GM19463 (cell line): ENCODE measurements at regions not wholly inside any gene's neighbourhood (a gene's known extent, or its start where the extent isn't known, plus 50 kb on each side); places are given as distances from the start of the nearest gene placed in this dataset.

Experiments
- ATAC-seq: cut with Tn5 transposase; IDR thresholded peaks from one replicate; pipeline ENCODE4 v1.9.1; 2021; ENCODE audit warnings: mild to moderate bottlenecking, moderate library complexity; ENCODE audit not compliant: unreplicated experiment

DNA sequence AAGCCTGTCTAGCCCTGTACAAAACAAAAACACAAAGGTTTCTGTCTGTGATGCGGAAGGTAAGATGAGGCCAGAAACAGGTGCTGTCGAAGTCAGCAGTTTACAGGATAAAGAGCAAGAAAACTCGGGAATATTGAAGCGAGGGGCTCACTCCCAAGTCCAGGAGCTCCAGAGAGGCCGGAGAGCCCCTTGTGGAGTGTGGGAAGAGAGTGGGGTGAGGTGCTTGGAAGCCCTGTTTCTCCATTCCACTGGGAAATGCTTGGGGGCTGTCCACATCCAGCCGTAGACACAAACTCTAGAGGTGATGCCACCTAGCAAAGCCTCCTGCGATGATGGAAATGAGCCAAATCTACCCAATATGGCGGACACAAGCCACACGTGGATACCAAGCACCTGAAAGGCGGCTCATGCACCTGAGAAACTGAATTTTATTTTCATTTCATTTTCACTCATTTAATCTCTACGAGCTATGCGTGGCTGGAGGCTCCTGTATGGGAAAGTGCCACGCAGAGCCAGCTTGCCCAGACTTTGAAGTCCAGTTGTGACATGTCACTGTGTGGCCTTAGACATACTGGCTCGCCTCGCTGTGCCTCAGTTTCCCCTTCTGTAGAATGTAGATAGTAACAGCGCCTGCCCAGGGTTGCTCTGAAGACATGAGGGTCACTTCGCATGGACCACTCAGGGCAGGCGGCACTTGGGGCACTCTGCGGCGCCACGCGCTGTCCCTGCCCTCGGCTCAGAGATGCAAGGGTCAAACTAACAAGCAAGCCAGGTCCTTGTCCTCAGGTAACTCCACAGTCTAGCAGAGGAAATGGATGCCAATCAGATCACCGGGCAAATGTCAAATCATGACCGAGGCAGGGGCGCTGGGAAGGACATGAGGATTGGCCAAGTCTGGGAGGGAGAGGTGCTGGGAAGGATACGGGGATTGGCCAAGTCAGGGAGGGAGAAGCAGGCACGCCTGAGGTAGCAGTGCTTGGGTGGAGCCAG lies 684.7 kb downstream of the TBC1D22A start:
- no peak for ATAC-seq

DNA sequence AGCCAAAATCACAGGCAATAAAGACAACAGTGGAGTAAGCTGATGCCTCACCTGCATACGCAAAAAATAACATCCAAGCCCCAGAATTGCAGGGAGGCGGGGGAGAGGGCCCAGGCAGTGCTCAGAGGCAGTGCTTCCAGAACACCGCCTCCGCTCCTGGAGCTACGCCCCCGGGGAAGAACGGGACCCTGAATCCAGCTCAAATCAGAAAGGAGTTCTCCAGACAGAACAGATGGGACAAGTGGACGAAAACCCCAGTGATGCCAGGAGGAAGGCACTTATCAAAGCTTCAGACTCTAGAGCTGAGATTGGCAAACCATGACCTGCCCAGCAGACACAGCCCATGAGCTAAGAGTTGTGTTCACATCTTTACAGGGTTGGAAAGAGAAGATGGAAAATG lies 683.9 kb downstream of the TBC1D22A start:
- no peak for ATAC-seq

DNA sequence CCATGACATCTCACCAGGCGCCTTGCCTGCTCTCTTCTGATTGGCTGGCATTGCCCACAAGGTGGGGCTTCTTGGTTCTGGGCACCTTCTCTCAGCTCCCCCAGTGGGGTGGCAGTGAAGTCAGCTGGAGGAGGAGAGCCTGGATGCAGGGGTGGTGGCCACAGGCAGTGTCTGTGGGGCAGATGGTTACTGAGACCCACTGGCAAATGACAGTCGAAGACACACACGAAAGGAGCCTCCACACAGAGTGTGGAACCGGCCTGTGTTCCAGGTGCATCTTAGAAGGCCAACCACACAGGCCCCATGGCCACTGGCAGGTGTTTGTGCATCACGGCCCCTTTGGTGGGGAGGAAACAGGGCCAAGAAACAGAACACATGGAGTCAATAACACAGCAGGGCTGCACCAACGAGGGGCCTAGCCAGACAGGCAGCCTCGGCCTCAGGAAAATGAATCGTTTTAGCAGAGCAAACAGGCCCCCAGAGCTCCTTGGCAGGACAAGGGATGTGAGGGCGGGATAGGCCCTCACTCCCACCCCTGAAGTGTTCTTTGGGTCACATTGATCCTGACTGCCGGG lies 683.4 kb downstream of the TBC1D22A start:
- ATAC-seq = no peak

DNA sequence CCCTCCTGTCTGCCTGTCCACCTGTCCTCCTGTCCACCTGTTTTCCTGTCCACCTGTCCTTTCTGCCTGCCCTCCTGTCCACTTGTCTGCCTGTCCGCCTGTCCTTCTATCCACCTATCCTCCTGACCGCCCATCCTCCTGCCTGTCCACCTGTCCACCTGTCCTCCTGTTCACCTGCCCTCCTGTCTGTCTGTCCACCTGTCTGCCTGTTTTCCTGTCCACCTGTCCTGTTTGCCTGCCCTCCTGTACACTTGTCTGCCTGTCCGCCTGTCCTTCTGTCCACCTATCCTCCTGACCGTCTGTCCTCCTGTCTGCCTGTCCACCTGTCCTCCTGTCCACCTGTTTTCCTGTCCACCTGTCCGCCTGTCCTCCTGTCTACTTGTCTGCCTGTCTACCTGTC lies 682.8 kb downstream of the TBC1D22A start:
- ATAC-seq = no peak

DNA sequence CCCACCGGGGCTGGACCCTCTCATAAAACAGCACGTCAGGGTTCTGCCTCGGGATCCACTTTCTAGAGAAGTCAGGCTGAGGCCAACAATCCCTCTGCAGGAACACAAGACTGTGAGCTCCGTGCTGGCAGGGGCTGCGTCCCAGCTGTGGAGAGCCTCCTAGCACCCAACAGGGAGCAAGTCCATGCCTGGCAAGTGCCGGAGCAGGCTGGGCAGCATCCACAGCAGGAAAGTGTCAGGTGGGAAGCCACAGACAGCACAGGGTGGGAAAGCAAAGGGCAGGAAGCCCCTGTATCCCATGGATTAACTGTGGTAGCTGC lies 682.3 kb downstream of the TBC1D22A start:
- ATAC-seq = no peak

DNA sequence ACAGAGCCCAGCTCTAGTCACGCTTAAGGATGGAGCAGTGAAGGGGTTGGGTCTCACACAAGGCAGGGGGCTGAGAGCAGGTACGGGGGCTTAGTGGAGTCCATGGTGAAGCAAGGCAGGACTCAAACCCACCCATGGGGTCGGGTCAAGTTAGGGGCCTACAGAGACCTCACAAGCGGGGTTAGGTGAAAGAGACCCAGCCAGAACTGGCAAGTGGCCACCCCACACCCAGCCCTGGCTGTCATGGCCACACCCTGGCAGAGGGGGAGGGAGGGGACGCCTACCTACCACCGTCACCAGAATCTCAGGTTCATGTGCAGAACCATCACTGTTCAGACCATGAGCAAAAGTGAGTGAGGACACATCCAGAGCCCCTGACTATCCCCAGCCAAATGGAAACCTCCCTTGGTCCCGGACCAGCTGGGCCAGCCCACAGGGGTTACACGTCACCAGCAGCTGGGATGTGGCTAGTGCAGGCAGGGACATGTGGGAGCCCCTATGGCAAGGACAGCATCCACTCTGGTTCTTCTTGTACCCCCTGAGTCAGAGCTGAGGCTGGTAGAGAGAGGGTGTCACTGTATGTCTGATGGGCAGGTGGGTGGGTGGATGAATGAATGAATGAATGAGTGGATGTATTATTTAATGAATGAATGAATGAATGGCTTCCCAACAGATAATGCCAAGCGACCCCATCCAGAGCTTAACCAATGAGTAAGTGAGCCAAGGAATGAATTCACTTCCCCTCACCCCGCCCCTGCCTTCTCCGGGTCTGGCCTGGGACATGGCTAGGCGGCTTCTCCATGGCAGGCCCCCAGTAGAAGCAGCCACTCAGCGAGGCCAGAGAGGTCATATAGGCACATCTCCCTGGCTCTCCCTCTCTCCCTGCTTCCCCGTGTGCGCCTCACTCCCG lies 681.6 kb downstream of the TBC1D22A start:
- no peak for ATAC-seq

DNA sequence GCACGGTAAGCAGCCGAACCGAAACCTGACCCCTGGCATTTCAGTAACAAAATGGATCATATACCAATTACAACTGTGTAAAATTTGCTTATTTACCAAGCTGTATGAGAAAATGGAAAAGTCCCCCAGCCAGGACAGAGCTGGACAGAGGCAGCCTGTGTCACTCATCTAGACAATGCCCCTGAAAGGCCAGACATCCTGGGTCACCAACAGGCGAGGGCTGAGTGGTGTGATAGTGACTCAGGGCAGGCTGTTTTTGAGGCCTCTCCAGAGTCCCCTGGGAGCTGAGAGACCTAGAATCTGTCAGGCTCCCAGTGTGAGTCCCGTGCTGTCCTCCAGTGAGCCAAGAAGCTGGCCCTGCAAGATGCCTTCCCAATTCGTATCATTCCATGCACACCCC lies 680.4 kb downstream of the TBC1D22A start:
- ATAC-seq = no peak

DNA sequence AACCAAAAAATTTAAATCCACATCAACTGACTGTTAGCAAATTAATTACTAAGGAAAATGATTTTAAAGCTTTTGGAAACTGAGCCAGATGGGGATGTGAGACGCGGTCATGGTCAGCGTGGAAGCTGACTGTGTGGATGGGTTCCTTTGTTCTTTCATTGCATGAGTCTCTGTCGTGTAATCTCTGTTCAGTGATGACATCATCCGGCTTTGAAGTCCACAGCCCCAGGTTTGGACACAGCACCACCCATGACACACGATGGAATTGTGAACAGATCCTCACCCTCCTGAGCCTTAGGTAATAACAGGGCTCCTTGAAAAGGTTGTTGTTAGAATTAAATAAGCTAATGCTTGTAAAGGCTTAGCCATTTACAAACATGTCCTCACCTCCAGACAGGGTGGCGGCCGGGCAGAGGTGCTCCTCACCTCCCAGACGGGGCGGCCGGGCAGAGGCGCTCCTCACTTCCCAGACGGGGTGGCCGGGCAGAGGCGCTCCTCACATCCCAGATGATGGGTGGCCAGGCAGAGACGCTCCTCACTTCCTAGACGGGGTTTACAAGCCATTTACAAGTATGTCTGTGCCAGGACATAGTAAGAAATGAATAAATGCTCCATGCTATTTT lies 677.3 kb downstream of the TBC1D22A start:
- no peak for ATAC-seq

DNA sequence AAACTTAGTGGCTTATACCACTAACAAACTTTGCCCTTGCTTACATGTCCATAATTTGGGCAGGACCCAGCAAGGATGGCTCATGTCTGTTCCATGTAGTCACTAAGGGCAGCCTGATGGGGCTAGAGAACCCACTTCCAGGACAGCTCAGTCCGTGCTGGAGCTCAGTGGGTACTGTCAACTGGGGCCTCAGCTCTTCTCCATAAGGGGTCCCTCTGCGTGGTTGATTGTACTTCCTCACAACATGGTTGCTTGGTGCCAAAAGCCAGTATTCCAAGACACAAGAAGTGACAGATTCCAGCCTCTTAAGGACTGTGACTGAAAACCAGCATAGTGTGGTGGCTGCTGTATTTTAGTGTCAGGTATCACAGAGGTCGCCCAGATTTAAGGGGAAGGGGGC lies 675.2 kb downstream of the TBC1D22A start:
- no peak for ATAC-seq

DNA sequence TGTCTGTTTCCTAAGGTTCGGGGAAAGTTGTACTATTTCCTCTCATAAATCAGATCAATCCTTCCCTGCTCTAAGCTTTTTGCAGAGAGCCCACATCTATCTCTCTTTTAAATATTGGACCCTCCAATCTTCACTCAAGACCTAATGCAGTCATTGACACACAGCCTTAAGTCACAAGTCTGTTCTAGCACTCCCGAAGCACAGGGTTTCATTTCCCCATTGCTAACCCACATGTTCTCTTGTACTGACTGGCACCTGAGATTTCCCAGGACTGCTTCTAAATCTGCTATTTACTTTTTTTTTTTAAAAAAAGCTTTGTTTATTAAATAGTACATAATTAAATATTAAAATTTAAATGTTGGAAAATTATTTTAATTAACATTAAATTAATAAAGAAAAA lies 674.7 kb downstream of the TBC1D22A start:
- ATAC-seq = no peak

DNA sequence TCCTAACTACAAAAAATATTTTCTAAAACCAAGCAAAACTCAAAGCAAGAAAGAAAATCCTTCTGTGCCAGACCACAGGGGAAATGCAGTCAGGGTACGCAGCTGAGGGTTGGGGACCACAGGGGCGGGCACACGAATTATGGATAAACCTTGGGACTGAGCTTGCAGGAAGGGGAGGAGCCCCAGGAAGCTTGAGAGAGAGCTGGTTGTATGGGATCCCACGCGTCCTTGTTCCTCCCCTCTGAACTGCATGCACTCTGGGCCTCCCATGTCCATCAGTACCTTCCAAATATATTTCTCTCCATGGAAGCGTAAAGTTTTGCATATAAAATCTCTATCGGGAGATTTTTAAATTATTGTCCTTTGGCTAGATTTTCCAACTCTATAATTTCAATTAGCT lies 673.4 kb downstream of the TBC1D22A start:
- no peak for ATAC-seq

DNA sequence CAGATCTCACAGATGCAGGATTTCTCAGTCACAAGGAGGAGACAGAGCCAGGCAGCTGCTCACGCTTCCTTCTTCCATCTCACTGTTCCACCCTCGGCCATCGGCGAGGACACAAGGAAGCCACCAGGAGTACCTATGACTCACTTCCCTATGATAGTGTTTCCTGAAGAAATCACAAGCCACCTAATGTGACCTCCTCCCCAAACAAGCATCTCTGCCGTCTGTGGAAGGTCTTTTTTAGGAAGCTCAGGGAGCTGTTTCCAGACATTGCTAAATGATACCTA lies 672.7 kb downstream of the TBC1D22A start:
- no peak for ATAC-seq

DNA sequence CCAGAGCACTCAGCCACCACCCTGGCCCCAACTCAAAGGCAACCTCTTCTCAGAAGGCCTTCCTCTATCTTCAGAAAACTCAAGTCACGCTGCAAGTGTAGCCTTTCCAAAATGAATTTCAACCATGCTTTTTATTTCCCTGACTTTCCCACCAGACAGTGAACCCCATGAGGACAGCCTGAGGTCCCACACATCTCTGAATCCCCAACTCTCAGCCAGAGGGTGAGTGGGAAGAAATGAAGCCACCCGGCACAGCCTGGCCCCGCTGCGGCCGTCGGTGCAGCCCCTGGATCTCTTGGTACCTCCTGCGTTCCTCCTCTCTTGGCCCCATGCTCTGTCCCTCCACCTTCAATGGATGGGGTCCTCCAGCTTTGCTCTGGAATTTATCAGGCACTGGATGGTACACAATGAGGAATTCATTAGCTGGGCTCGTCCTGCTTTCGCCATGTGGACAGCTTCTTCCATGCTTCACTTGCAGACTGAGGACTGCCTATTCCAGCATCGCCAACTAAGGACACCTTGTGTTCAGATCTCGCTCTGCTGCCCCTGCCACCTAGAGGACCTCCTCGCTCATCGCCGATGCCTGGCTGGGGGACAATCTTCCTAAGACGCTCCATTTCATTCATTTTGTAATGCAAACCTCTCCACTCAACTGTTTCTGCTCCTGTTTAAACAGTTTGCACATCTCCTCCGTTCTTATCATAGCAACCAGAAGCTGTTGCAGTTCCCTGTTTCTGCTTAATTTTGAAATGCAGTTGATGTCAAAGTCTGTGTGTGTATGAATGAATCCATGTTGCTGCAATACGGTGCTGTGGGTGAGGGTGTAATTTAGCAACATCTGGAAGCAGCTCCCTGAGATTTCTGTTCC lies 672.1 kb downstream of the TBC1D22A start:
- ATAC-seq = no peak

DNA sequence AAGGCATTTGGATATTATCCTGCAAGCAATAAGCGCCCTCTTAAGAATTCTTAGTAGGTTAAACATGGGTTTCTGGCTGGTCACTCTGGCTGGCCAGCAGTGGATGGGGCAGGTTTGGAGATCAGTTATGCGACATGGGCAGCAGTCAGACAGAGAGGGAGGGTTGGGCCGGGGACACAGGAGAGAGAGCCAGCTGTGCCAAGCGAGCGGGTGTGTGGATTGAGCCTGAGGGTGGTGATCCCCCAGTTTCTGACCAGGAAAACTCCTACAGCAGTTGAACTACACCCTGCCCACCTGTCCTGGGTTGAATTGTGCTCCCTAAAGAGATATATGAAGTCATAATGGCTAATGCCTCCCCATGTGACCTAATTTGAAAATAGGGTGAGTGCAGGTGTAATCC lies 671.2 kb downstream of the TBC1D22A start:
- no peak for ATAC-seq

DNA sequence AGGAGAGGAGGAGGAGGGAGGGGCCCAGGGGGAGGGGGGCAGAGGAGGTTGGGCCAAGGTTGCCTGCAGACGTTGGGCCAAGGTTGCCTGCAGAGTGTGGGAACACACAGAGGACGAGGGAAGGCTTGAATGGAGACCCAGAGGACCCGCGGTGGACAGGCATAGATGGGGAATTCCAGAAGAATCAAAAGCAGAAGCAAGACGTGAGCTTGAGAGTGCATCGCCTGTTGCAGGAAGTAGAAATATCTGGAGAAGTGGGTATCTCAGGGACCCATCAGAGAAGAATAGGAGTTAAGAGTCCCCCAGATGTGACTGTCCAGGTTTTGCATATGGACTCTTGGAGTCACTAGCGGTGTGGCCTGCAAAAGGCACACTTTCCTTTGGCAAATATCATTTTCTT lies 670.2 kb downstream of the TBC1D22A start:
- no peak for ATAC-seq

DNA sequence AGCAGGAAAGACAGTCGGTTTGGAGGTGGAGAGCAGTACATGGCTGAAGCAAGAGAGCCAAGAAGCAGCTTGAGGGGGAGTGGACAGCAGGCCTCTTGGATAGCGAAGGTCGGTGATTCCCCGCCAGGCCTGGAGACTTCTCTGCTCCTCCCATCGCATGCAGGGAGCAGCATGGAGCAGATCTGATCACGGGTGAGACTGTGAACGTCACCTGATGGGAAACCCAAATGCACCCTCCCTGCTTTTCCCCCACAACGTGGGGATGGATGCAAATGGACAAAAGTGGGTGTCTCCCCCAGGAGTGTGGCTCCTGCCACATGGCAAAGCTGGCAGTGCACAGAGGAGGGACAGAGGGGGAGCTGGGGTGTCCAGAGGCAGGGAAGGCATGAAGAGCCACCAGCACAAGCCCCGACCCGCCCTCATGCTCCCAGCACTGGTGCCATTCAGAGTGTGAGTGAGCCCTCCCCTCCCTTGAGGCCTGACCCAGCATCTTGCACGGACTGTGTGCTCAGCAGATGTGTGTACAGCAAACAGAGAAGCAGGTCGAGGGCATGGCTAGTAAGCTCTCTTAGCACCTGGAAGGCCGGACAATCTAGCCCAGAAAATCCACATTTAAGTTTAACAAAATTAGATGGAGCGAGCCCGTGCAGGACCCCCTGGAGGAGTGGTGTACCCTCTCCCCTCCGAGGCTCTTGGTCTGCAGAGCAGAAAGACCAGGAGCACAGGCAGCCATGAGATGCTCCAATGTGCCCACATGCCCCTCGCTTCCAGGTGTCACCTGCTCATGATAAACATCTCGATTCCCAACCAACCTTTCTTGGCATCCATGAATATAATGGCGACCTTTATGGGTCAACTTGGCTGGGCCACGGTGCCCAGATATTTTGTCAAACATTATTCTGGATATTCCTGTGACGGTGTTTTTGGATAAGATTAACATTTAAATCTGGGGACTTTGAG lies 661.7 kb downstream of the TBC1D22A start:
- no peak for ATAC-seq

DNA sequence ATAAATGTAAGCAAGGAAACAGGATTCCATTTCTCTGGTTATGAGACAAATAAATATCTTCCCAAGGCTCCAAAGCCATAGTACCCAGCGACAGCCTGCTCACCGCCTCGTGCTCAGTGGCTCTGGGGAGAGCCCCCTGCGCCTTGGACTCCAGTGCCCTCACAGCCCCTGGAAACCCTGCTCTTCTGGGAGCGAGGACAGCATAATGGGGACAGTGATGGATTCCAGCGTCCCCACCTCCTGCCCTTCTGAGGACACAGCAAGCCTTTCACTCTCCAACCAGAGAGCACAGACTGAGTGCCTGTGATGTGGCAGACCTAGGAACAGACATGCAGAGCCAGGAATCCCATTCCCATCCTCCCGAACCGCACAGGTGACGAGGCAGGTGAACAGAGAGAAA lies 660.8 kb downstream of the TBC1D22A start:
- ATAC-seq = no peak

DNA sequence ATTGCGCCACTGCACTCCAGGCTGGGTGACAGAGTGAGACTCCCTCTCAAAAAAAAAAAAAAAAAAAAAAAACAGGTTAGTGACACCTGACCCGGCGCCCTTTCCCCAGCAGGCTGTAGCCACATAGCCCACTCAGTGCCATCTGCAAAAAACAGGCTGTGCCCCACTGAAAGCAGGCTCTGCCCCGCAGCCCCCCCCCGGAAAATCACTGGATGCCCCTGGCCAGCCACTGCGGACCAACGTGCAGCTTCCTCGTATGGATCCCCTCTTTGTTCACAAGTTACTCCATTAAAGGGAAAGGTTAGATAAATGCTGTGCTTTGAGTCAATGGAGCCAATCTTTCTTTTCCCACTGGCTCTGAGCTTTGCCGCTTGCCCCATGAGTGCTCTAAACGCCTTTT lies 660.3 kb downstream of the TBC1D22A start:
- ATAC-seq = no peak

DNA sequence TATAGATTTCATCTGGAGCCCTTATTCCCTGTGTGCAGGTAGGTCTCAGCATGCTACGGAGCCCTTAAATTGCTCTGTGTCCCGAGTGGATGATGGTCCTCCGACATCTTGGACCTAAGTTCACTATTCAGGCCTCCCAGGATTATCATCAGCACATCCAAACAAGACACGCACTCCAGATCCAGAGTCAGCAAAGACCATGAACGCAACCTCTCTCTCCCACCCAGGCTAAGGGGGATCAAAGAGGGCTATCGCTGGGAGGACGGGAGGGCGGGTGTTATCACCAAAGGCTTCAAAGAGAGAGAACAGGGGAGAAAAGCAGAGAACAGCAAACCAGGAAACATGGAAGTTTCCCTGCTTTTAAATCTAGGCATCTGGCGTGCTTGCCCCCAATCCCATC lies 659.4 kb downstream of the TBC1D22A start:
- no peak for ATAC-seq
